GM23338 (cell line): ENCODE measurements at regions not wholly inside any gene's neighbourhood (a gene's known extent, or its start where the extent isn't known, plus 50 kb on each side); places are given as distances from the start of the nearest gene placed in this dataset.

Source experiments
- ATAC-seq: fragments of 200-7000 bp; cut with Tn5 transposase; 3 replicates; pipeline ENCODE4 v1.9.1; 2020
- DNase-seq: peaks from one replicate; pipeline ENCODE4 v3.0.0-alpha.2; 2015; ENCODE audit warnings: low spot score
- H2AFZ ChIP-seq: fragments of 200-600 bp; sonication (generic); 2 replicates; pipeline ENCODE4 v1.8.0; 2016; ENCODE audit warnings: antibody characterized with exemption, mild to moderate bottlenecking, moderate library complexity
- H3F3A ChIP-seq: fragments of 200-600 bp; sonication (generic); replicated peaks from 2 replicates; pipeline ENCODE4 v1.8.0; 2017; ENCODE audit warnings: antibody characterized with exemption, mixed run types, low read depth
- H3K27ac ChIP-seq: fragments of 200-600 bp; sonication (generic); 2 replicates; pipeline ENCODE4 v1.6.1; 2016; ENCODE audit warnings: low read depth
- H3K27me3 ChIP-seq: fragments of 200-600 bp; sonication (generic); 2 replicates; pipeline ENCODE4 v1.8.0; 2016; ENCODE audit warnings: mild to moderate bottlenecking, mixed run types, moderate library complexity; ENCODE audit not compliant: insufficient read depth
- H3K36me3 ChIP-seq: fragments of 200-600 bp; sonication (generic); 2 replicates; pipeline ENCODE4 v1.8.0; 2016; ENCODE audit warnings: mild to moderate bottlenecking; ENCODE audit not compliant: insufficient read depth
- H3K4me1 ChIP-seq: fragments of 200-600 bp; sonication (generic); 2 replicates; pipeline ENCODE4 v1.8.0; 2016; ENCODE audit warnings: mild to moderate bottlenecking, moderate library complexity; ENCODE audit not compliant: insufficient read depth
- H3K4me2 ChIP-seq: fragments of 200-600 bp; sonication (generic); 2 replicates; pipeline ENCODE4 v1.7.1; 2017; ENCODE audit warnings: mixed run types
- H3K4me3 ChIP-seq: fragments of 200-600 bp; sonication (generic); 2 replicates; pipeline ENCODE4 v1.6.1; 2016; ENCODE audit warnings: mixed run types
- H3K79me2 ChIP-seq: fragments of 200-600 bp; sonication (generic); replicated peaks from 2 replicates; pipeline ENCODE4 v1.8.0; 2017; ENCODE audit warnings: mild to moderate bottlenecking; ENCODE audit not compliant: insufficient read depth
- H3K9me2 ChIP-seq: fragments of 200-600 bp; sonication (generic); 2 replicates; pipeline ENCODE4 v1.8.0; 2017; ENCODE audit not compliant: insufficient read depth
- H4K20me1 ChIP-seq: fragments of 200-600 bp; sonication (generic); replicated peaks from 2 replicates; pipeline ENCODE4 v1.8.0; 2017; ENCODE audit warnings: mild to moderate bottlenecking; ENCODE audit not compliant: insufficient read depth
- H3K27ac Mint-ChIP-seq: 2 replicates; pipeline ENCODE4 v1.8.0; 2020; ENCODE audit warnings: inconsistent platforms, mild to moderate bottlenecking, moderate library complexity, mixed read lengths
- H3K27me3 Mint-ChIP-seq: 3 replicates; pipeline ENCODE4 v1.8.0; 2022; ENCODE audit warnings: low read depth, mild to moderate bottlenecking, moderate library complexity, mixed read lengths, inconsistent platforms; ENCODE audit not compliant: insufficient read depth, poor library complexity
- H3K36me3 Mint-ChIP-seq: 3 replicates; pipeline ENCODE4 v1.8.0; 2021; ENCODE audit warnings: low read depth, mild to moderate bottlenecking, inconsistent platforms, moderate library complexity, mixed read lengths
- H3K4me1 Mint-ChIP-seq: 3 replicates; pipeline ENCODE4 v1.8.0; 2020; ENCODE audit warnings: mild to moderate bottlenecking, inconsistent platforms, mixed read lengths
- H3K4me3 Mint-ChIP-seq: 3 replicates; pipeline ENCODE4 v1.8.0; 2021; ENCODE audit warnings: moderate library complexity, mild to moderate bottlenecking, inconsistent platforms, mixed read lengths
- H3K9me3 Mint-ChIP-seq: 3 replicates; pipeline ENCODE4 v1.8.0; 2020; ENCODE audit warnings: moderate library complexity, mild to moderate bottlenecking, inconsistent platforms, mixed read lengths
- CREB1 ChIP-seq: fragments of 250-450 bp; sonication (Bioruptor Pico); IDR thresholded peaks from 2 replicates; pipeline ENCODE4 v1.5.0; 2020; ENCODE audit warnings: low read depth, mild to moderate bottlenecking, moderate library complexity
- CTCF ChIP-seq, 2 experiments: fragments of 200-600 bp in 1 of 2; sonication (generic) in 1 of 2; conservative IDR thresholded peaks; 2 replicates each; pipeline versions ENCODE4 v1.5.1 to v1.6.1; 2016 to 2017; ENCODE audit warnings: antibody characterized with exemption in 2 of 2, low read depth in 2 of 2, mild to moderate bottlenecking in 2 of 2, moderate library complexity in 1 of 2
- ETS1 ChIP-seq: IDR thresholded peaks from 2 replicates; pipeline ENCODE4 v1.6.1; 2016; ENCODE audit warnings: antibody characterized with exemption
- EZH2 ChIP-seq: fragments of 200-600 bp; sonication (generic); IDR thresholded peaks from one replicate; pipeline ENCODE4 v1.8.0; 2017; ENCODE audit warnings: antibody characterized with exemption, mild to moderate bottlenecking, low read depth; ENCODE audit not compliant: unreplicated experiment
- EZH2phosphoT487 ChIP-seq: fragments of 200-600 bp; sonication (generic); IDR thresholded peaks from one replicate; pipeline ENCODE4 v1.8.1; 2018; ENCODE audit warnings: antibody characterized with exemption; ENCODE audit not compliant: unreplicated experiment
- JUNB ChIP-seq: IDR thresholded peaks from one replicate; pipeline ENCODE4 v1.6.1; 2016; ENCODE audit warnings: antibody characterized with exemption; ENCODE audit not compliant: unreplicated experiment
- NANOG ChIP-seq: IDR thresholded peaks from 2 replicates; pipeline ENCODE4 v1.6.1; 2016; ENCODE audit warnings: antibody characterized with exemption, borderline replicate concordance
- POLR2AphosphoS5 ChIP-seq: IDR thresholded peaks from 2 replicates; pipeline ENCODE4 v1.6.1; 2016; ENCODE audit warnings: antibody characterized with exemption, low read depth
- REST ChIP-seq: IDR thresholded peaks from one replicate; pipeline ENCODE4 v1.6.1; 2018; ENCODE audit warnings: antibody characterized with exemption; ENCODE audit not compliant: unreplicated experiment
- STAT1 ChIP-seq: IDR thresholded peaks from one replicate; pipeline ENCODE4 v1.6.1; 2016; ENCODE audit warnings: antibody characterized with exemption; ENCODE audit not compliant: unreplicated experiment
- ZNF114 ChIP-seq: fragments of 250-450 bp; sonication (Bioruptor Pico); IDR thresholded peaks from 2 replicates; pipeline ENCODE4 v1.5.0; 2020; ENCODE audit warnings: mild to moderate bottlenecking, moderate library complexity
- ZNF331 ChIP-seq: fragments of 250-450 bp; sonication (Bioruptor Pico); IDR thresholded peaks from 2 replicates; pipeline ENCODE4 v1.5.0; 2020; ENCODE audit warnings: low read depth, mild to moderate bottlenecking, moderate library complexity
- ZNF462 ChIP-seq: fragments of 250-450 bp; sonication (Bioruptor Pico); IDR thresholded peaks from 2 replicates; pipeline ENCODE4 v1.5.0; 2020; ENCODE audit warnings: mild to moderate bottlenecking, moderate library complexity

GRCh38 chr6:163647624-163648023, 233.1 kb downstream of the QKI start:
- no peaks in the 10 kb centered on the region; the same call in 1 of the 2 replicates for H3K9me2 ChIP-seq
- Mint-ChIP-seq H3K4me3 (no peak overlapping the region), H3K27me3 (peaks cover 7% of the 10 kb centered on the region), H3K9me3 (0 out of 3 replicates have a peak, but pooled peaks cover 2% of the 10 kb centered on the region), H3K27ac (no peak overlapping the region), H3K36me3 (no peaks in the 10 kb centered on the region), H3K4me1 (peaks cover 4% of the 10 kb centered on the region; the same call in 2 of the 3 replicates)
- ATAC-seq (no peak), DNase-seq (no peak)
- H3K36me3 ChIP-seq: no peaks in the 10 kb centered on the region
- no peaks in the 10 kb centered on the region for H3K79me2 ChIP-seq
- no peaks in the 10 kb centered on the region for H4K20me1 ChIP-seq
- no peak overlapping the region for H3K4me2 ChIP-seq
- no peaks in the 10 kb centered on the region for H3F3A ChIP-seq
- H3K27ac ChIP-seq: no peak overlapping the region
- no peaks in the 10 kb centered on the region for H3K4me1 ChIP-seq
- H3K27me3 ChIP-seq: no peaks in the 10 kb centered on the region
- no peak for TF ChIP-seq STAT1
- TF ChIP-seq POLR2AphosphoS5: no peak
- no peak for TF ChIP-seq ETS1
- no peak for TF ChIP-seq JUNB
- no peak for TF ChIP-seq EZH2phosphoT487
- TF ChIP-seq ZNF462 (CRISPR knock-in tag): no peak
- TF ChIP-seq ZNF114 (CRISPR knock-in tag): no peak
- TF ChIP-seq CREB1 (CRISPR knock-in tag): no peak
- TF ChIP-seq CTCF (conservative IDR thresholded peaks at IDR 0.05; ENCODE audit: low read depth in 2 of 2): no peak
- no peak for TF ChIP-seq ZNF331 (CRISPR knock-in tag)
- TF ChIP-seq NANOG: no peak
- no peak for TF ChIP-seq EZH2
- no peak for TF ChIP-seq REST
- no peak overlapping the region for H2AFZ ChIP-seq
- H3K4me3 ChIP-seq: no peak overlapping the region
